CD14-positive monocyte (primary cell): ENCODE measurements at regions not wholly inside any gene's neighbourhood (a gene's known extent, or its start where the extent isn't known, plus 50 kb on each side); places are given as distances from the start of the nearest gene placed in this dataset.

Experiments
- DNase-seq, 3 donors: peaks; one replicate each; pipeline ENCODE4 v3.0.0-alpha.2; 2011 to 2022
- H2AFZ ChIP-seq: 2 replicates; pipeline ENCODE4 v1.6.0; 2012; ENCODE audit warnings: mild to moderate bottlenecking, low read depth, low read length, inconsistent platforms; ENCODE audit not compliant: insufficient read depth, poor library complexity, severe bottlenecking
- H3K27ac ChIP-seq, 2 donors: 1 replicate in 1 of 2; 2 replicates in 1 of 2; pipeline ENCODE4 v1.5.1; 2012 to 2013; ENCODE audit warnings: low read length in 2 of 2, control low read depth in 1 of 2, inconsistent platforms in 1 of 2, low read depth in 1 of 2, mild to moderate bottlenecking in 1 of 2
- H3K27me3 ChIP-seq, 2 donors: one replicate each; pipeline versions ENCODE4 v1.6.0 to v1.6.1; 2011 to 2013; ENCODE audit warnings: low read length in 2 of 2; ENCODE audit not compliant: control insufficient read depth in 2 of 2, insufficient read depth in 2 of 2
- H3K36me3 ChIP-seq, 2 donors: replicated peaks in 1 of 2; 1 replicate in 1 of 2; 2 replicates in 1 of 2; pipeline versions ENCODE4 v1.5.1 to v1.6.1; 2012 to 2013; ENCODE audit warnings: low read length in 2 of 2, control low read depth in 1 of 2, inconsistent platforms in 1 of 2, mild to moderate bottlenecking in 1 of 2; ENCODE audit not compliant: insufficient read depth in 2 of 2, control insufficient read depth in 1 of 2
- H3K4me1 ChIP-seq, 2 donors: 1 replicate in 1 of 2; 2 replicates in 1 of 2; pipeline versions ENCODE4 v1.5.1 to v1.6.1; 2012 to 2013; ENCODE audit warnings: low read length in 2 of 2, control low read depth in 1 of 2, inconsistent platforms in 1 of 2, mild to moderate bottlenecking in 1 of 2, moderate library complexity in 1 of 2; ENCODE audit not compliant: insufficient read depth in 2 of 2, control insufficient read depth in 1 of 2
- H3K4me2 ChIP-seq: replicated peaks from 2 replicates; pipeline ENCODE3; 2012; ENCODE audit warnings: low read length, moderate library complexity, mild to moderate bottlenecking; ENCODE audit not compliant: poor library complexity, severe bottlenecking; ENCODE audit errors: extremely low read depth
- H3K4me3 ChIP-seq, 3 experiments: fragments of 200-600 bp in 1 of 3; sonication (generic) in 1 of 3; replicated peaks in 1 of 3; 1 replicate in 2 of 3; 2 replicates in 1 of 3; pipeline ENCODE4 v1.5.1; 2011 to 2013; ENCODE audit warnings: low read length in 3 of 3, mild to moderate bottlenecking in 3 of 3, control low read depth in 2 of 3, low read depth in 2 of 3, inconsistent platforms in 1 of 3, moderate library complexity in 1 of 3
- H3K79me2 ChIP-seq: 2 replicates; pipeline ENCODE4 v1.6.0; 2012; ENCODE audit warnings: mild to moderate bottlenecking, control low read depth, inconsistent platforms, low read length, moderate library complexity; ENCODE audit not compliant: insufficient read depth
- H3K9ac ChIP-seq: 2 replicates; pipeline ENCODE4 v1.6.0; 2017; ENCODE audit warnings: low read length, mild to moderate bottlenecking; ENCODE audit not compliant: insufficient read depth, poor library complexity, severe bottlenecking
- H3K9me3 ChIP-seq, 2 donors: replicated peaks in 1 of 2; 1 replicate in 1 of 2; 2 replicates in 1 of 2; pipeline versions ENCODE4 v1.5.1 to v1.6.1; 2012 to 2013; ENCODE audit warnings: low read length in 2 of 2, control low read depth in 1 of 2; ENCODE audit not compliant: control insufficient read depth in 1 of 2, insufficient read depth in 1 of 2
- H4K20me1 ChIP-seq: 2 replicates; pipeline ENCODE4 v1.6.0; 2012; ENCODE audit warnings: mild to moderate bottlenecking, low read length, control low read depth, moderate library complexity; ENCODE audit not compliant: insufficient read depth
- H3K27ac Mint-ChIP-seq, 7 donors: one replicate each; pipeline ENCODE4 v1.8.0; 2020; ENCODE audit warnings: mild to moderate bottlenecking in 7 of 7, mixed read lengths in 7 of 7, moderate library complexity in 6 of 7, inconsistent platforms in 2 of 7
- H3K27me3 Mint-ChIP-seq, 3 donors: one replicate each; pipeline ENCODE4 v1.8.0; 2021 to 2022; ENCODE audit warnings: low read depth in 3 of 3, mild to moderate bottlenecking in 3 of 3, mixed read lengths in 3 of 3, moderate library complexity in 3 of 3, inconsistent platforms in 1 of 3
- H3K36me3 Mint-ChIP-seq, 2 donors: one replicate each; pipeline ENCODE4 v1.8.0; 2020; ENCODE audit warnings: mixed read lengths in 2 of 2, inconsistent platforms in 1 of 2, mild to moderate bottlenecking in 1 of 2
- H3K4me1 Mint-ChIP-seq: one replicate; pipeline ENCODE4 v1.8.0; 2020; ENCODE audit warnings: mild to moderate bottlenecking, mixed read lengths
- H3K4me3 Mint-ChIP-seq, 2 donors: one replicate each; pipeline ENCODE4 v1.8.0; 2020; ENCODE audit warnings: mild to moderate bottlenecking in 2 of 2, mixed read lengths in 2 of 2, moderate library complexity in 1 of 2
- H3K9me3 Mint-ChIP-seq, 7 donors: one replicate each; pipeline ENCODE4 v1.8.0; 2020 to 2022; ENCODE audit warnings: mixed read lengths in 7 of 7, mild to moderate bottlenecking in 6 of 7, moderate library complexity in 6 of 7, inconsistent platforms in 2 of 7
- WGBS: methylation state at CpG from one replicate; pipeline ENCODE4 v1.1.5; 2013; ENCODE audit warnings: missing lambda C conversion rate; ENCODE audit not compliant: insufficient coverage; 5-methylcytosine and 5-hydroxymethylcytosine counted together
- intact Hi-C, 2 donors: fragments of 100-400 bp; cut with micrococcal nuclease; formaldehyde crosslinking; loops; one replicate each; pipeline versions ENCODE4 v1.15.0 to v1.15.1; 2023
- TF ChIP-seq, protein P1 (sequence below): fragments of 200-600 bp; IDR thresholded peaks from one replicate; pipeline ENCODE4 v1.8.0; 2022; ENCODE audit warnings: antibody characterized with exemption, mild to moderate bottlenecking

DNA sequence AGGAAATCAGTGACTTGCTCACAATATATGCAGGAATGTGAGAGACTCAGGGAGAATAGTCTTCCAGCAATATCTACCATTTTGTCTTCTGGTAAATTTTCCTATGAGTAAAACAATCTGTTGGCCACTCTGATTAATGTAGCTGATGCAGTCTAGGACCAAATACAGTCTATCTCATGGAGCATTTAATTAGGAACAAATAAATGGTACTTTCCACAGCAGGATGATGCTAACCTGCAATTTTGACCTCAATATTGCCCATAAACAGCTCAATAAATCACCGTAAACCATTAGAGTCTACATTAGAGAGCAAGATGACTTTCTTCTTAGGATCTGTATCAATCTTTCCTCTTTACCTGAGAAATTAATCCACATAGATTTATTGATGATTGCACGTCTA lies 567.7 kb upstream of the B3GALT2 start:
- Histone ChIP-seq H3K79me2 (no peaks in the 10 kb centered on the region), H3K9ac (no peak overlapping the region), H3K4me3 (no peak overlapping the region), H3K4me1 (no peaks in the 10 kb centered on the region), H3K4me2 (no peak overlapping the region), H3K27me3 (no peaks in the 10 kb centered on the region), H2AFZ (no peak overlapping the region), H3K36me3 (no peaks in the 10 kb centered on the region), H3K9me3 (no peaks in the 10 kb centered on the region), H4K20me1 (no peaks in the 10 kb centered on the region), H3K27ac (no peak overlapping the region)
- TF ChIP-seq, protein P1, sequence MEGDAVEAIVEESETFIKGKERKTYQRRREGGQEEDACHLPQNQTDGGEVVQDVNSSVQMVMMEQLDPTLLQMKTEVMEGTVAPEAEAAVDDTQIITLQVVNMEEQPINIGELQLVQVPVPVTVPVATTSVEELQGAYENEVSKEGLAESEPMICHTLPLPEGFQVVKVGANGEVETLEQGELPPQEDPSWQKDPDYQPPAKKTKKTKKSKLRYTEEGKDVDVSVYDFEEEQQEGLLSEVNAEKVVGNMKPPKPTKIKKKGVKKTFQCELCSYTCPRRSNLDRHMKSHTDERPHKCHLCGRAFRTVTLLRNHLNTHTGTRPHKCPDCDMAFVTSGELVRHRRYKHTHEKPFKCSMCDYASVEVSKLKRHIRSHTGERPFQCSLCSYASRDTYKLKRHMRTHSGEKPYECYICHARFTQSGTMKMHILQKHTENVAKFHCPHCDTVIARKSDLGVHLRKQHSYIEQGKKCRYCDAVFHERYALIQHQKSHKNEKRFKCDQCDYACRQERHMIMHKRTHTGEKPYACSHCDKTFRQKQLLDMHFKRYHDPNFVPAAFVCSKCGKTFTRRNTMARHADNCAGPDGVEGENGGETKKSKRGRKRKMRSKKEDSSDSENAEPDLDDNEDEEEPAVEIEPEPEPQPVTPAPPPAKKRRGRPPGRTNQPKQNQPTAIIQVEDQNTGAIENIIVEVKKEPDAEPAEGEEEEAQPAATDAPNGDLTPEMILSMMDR: no peak
- Mint-ChIP-seq H3K27me3 (no peaks in the 10 kb centered on the region), H3K4me1 (no peaks in the 10 kb centered on the region), H3K9me3 (peaks cover 0 to 4% (median 0%) of the 10 kb centered on the region in 7 donors), H3K36me3 (no peaks in the 10 kb centered on the region), H3K27ac (no peak overlapping the region), H3K4me3 (no peak overlapping the region)
- 100% methylated on average over 1 of the region's 2 CpGs for WGBS
- intact Hi-C loops: no loop called here
- DNase-seq: no peak

DNA sequence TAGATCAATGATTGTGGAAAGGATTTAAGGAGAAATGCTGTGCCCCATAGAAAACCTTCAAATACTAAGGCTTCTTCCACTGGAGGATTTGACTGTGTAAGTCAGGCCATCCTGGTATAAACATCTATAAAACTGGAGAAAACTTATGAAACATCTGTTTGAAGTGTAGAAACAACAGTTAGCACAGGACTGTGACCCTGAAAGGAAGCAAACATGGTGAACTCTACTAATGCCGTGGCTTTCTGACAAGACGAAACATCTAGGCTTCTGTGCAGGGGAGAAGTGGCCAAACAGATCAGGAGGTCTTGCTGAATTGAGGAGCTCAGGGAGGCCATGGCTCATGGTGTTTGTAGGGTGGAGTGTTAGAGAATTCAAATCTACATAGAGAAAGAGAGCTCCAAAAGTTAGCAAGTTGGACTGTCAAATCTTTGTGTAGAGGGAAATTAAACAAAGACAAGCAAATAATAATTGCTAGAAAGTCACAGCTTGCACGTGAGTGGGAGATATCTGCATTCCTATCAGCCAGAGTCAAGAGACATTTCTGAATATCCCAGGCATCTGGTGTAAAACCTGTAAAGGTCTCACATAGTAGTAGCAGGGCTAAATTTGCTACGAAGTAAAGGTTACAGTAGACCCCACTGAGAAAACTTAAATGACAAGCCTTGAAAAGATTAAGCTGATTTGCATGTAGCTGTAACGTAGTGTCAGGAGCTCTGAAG lies 566.8 kb upstream of the B3GALT2 start:
- Histone ChIP-seq H2AFZ (no peak overlapping the region), H3K27me3 (no peaks in the 10 kb centered on the region), H3K9ac (no peak overlapping the region), H3K36me3 (no peaks in the 10 kb centered on the region), H3K4me2 (no peak overlapping the region), H3K4me1 (no peaks in the 10 kb centered on the region), H3K27ac (no peak overlapping the region), H3K9me3 (no peaks in the 10 kb centered on the region), H3K4me3 (no peak overlapping the region), H4K20me1 (no peaks in the 10 kb centered on the region), H3K79me2 (no peaks in the 10 kb centered on the region)
- 93% methylated on average over 4 of the region's 5 CpGs for WGBS
- H3K9me3 Mint-ChIP-seq: peaks cover 0 to 4% (median 0%) of the 10 kb centered on the region in 7 donors
- H3K36me3 Mint-ChIP-seq: no peaks in the 10 kb centered on the region
- no peak for DNase-seq
- no peaks in the 10 kb centered on the region for H3K27me3 Mint-ChIP-seq
- H3K4me3 Mint-ChIP-seq: no peak overlapping the region
- intact Hi-C loops: no loop called here
- TF ChIP-seq, protein P1: no peak
- no peaks in the 10 kb centered on the region for H3K4me1 Mint-ChIP-seq
- no peak overlapping the region for H3K27ac Mint-ChIP-seq
